ENCODE measurements at regions not wholly inside any gene's neighbourhood (a gene's known extent, or its start where the extent isn't known, plus 50 kb on each side); places are given as distances from the start of the nearest gene placed in this dataset.

DNA sequence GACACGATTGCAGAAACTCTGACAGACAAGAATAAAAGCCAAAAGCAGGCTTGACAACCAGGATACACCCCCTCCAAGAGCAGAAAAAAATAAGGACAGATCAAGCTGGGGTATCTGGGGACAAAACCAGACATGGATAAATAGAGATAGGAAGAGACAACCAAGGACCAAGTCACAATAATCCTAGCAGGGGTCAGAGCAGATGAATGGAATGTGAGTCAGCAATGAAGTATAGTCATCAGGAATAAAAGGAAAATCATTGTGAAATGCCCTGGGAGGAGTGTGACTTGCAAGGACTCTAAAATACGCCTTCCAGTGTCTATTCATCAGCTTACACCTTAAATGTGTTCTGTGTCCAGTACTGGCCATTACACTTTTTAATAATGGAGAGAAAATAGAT, 206.8 kb downstream of the CAAP1 start:
- no peak for TF ChIP-seq RFX5 (IDR thresholded peaks at IDR 0.05; ENCODE audit: low read length)
- TF ChIP-seq, protein P1, sequence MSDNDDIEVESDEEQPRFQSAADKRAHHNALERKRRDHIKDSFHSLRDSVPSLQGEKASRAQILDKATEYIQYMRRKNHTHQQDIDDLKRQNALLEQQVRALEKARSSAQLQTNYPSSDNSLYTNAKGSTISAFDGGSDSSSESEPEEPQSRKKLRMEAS (IDR thresholded peaks at IDR 0.05; ENCODE audit: low read depth): no peak
- TF ChIP-seq POLR2AphosphoS5 (IDR thresholded peaks at IDR 0.05; ENCODE audit: low read depth, low read length): no peak
- TF ChIP-seq, protein P2, sequence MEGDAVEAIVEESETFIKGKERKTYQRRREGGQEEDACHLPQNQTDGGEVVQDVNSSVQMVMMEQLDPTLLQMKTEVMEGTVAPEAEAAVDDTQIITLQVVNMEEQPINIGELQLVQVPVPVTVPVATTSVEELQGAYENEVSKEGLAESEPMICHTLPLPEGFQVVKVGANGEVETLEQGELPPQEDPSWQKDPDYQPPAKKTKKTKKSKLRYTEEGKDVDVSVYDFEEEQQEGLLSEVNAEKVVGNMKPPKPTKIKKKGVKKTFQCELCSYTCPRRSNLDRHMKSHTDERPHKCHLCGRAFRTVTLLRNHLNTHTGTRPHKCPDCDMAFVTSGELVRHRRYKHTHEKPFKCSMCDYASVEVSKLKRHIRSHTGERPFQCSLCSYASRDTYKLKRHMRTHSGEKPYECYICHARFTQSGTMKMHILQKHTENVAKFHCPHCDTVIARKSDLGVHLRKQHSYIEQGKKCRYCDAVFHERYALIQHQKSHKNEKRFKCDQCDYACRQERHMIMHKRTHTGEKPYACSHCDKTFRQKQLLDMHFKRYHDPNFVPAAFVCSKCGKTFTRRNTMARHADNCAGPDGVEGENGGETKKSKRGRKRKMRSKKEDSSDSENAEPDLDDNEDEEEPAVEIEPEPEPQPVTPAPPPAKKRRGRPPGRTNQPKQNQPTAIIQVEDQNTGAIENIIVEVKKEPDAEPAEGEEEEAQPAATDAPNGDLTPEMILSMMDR (IDR thresholded peaks at IDR 0.05): no peak
- TF ChIP-seq, protein P3, sequence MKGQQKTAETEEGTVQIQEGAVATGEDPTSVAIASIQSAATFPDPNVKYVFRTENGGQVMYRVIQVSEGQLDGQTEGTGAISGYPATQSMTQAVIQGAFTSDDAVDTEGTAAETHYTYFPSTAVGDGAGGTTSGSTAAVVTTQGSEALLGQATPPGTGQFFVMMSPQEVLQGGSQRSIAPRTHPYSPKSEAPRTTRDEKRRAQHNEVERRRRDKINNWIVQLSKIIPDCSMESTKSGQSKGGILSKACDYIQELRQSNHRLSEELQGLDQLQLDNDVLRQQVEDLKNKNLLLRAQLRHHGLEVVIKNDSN (IDR thresholded peaks at IDR 0.05; ENCODE audit: borderline replicate concordance, low read depth): no peak
- TF ChIP-seq EZH2phosphoT487 (IDR thresholded peaks at IDR 0.05; ENCODE audit: borderline replicate concordance, low read depth): no peak
- no peak for TF ChIP-seq NFIC (IDR thresholded peaks at IDR 0.05; ENCODE audit: borderline replicate concordance)
- TF ChIP-seq, protein P4, sequence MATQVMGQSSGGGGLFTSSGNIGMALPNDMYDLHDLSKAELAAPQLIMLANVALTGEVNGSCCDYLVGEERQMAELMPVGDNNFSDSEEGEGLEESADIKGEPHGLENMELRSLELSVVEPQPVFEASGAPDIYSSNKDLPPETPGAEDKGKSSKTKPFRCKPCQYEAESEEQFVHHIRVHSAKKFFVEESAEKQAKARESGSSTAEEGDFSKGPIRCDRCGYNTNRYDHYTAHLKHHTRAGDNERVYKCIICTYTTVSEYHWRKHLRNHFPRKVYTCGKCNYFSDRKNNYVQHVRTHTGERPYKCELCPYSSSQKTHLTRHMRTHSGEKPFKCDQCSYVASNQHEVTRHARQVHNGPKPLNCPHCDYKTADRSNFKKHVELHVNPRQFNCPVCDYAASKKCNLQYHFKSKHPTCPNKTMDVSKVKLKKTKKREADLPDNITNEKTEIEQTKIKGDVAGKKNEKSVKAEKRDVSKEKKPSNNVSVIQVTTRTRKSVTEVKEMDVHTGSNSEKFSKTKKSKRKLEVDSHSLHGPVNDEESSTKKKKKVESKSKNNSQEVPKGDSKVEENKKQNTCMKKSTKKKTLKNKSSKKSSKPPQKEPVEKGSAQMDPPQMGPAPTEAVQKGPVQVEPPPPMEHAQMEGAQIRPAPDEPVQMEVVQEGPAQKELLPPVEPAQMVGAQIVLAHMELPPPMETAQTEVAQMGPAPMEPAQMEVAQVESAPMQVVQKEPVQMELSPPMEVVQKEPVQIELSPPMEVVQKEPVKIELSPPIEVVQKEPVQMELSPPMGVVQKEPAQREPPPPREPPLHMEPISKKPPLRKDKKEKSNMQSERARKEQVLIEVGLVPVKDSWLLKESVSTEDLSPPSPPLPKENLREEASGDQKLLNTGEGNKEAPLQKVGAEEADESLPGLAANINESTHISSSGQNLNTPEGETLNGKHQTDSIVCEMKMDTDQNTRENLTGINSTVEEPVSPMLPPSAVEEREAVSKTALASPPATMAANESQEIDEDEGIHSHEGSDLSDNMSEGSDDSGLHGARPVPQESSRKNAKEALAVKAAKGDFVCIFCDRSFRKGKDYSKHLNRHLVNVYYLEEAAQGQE (IDR thresholded peaks at IDR 0.05; ENCODE audit: low read depth, low read length): no peak
- TF ChIP-seq GABPA (IDR thresholded peaks at IDR 0.05; ENCODE audit: low read depth): no peak
- TF ChIP-seq ELF1 (IDR thresholded peaks at IDR 0.05): no peak
- TF ChIP-seq, protein P5, sequence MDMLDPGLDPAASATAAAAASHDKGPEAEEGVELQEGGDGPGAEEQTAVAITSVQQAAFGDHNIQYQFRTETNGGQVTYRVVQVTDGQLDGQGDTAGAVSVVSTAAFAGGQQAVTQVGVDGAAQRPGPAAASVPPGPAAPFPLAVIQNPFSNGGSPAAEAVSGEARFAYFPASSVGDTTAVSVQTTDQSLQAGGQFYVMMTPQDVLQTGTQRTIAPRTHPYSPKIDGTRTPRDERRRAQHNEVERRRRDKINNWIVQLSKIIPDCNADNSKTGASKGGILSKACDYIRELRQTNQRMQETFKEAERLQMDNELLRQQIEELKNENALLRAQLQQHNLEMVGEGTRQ (IDR thresholded peaks at IDR 0.05; ENCODE audit: borderline replicate concordance, low read depth, low read length): no peak
- TF ChIP-seq FOXM1 (IDR thresholded peaks at IDR 0.05; ENCODE audit: low read depth): no peak
- TF ChIP-seq MEF2A (IDR thresholded peaks at IDR 0.05; ENCODE audit: borderline replicate concordance, low read depth): no peak

All from SK-N-SH (cell line).